GM19467 (cell line): ENCODE measurements at regions not wholly inside any gene's neighbourhood (a gene's known extent, or its start where the extent isn't known, plus 50 kb on each side); places are given as distances from the start of the nearest gene placed in this dataset.

Experiments used
- ATAC-seq: cut with Tn5 transposase; IDR thresholded peaks from one replicate; pipeline ENCODE4 v1.9.1; 2021; ENCODE audit warnings: mild to moderate bottlenecking, moderate library complexity; ENCODE audit not compliant: unreplicated experiment

- ATAC-seq = no peak
These were observed 127.8 kb downstream of the INHBB start for GRCh38 chr2:120473522-120474271.

DNA sequence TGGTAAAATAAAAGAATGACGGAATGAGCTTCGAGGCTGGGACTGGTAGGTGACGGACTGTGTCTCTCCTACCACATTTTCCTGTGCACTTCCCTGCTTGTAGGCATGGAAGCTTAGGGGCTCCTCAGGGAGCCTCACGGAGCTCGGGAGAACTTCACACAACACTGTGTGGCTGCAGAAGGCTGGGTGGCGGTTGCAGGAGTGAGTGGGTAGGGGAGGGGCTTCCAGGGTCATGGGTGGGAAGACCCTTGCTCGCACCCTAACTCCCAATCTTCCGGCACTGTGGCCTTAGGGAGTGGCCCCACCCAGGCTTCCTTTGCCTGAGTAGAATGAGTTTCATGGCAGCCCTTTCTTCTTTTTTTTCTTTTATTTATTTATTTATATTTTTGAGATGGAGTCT is 128.6 kb downstream of the INHBB start:
- ATAC-seq = no peak

DNA sequence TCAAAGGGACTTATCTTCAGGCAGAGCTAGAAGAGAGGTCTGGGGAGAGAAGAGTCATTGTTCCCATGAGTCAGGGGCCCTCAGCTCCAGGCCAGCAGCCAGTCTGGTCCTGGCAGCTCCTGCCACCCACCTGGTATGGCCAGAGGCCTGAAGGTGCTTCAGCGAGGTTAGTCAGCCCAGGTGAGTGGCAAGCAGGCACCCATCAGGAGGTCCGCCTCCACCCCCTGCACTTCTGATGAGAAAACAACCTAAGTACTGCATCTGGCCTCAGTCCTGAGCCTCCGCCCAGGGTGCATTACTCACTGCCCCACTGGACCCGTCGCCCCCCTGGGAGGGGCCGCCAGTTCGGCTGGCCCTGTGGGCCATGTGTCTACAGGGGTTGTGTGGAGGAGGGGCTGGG is 130.2 kb downstream of the INHBB start:
- no peak for ATAC-seq

GRCh38 chr2:120477198-120477597 is 131.3 kb downstream of the INHBB start:
- no peak for ATAC-seq

- ATAC-seq = no peak
These were observed 132.0 kb downstream of the INHBB start for GRCh38 chr2:120477831-120478481.

- no peak for ATAC-seq
These were observed 134.5 kb downstream of the INHBB start for GRCh38 chr2:120480346-120480902.

GRCh38 chr2:120480903-120481445 is 135.0 kb downstream of the INHBB start:
- ATAC-seq = no peak

DNA sequence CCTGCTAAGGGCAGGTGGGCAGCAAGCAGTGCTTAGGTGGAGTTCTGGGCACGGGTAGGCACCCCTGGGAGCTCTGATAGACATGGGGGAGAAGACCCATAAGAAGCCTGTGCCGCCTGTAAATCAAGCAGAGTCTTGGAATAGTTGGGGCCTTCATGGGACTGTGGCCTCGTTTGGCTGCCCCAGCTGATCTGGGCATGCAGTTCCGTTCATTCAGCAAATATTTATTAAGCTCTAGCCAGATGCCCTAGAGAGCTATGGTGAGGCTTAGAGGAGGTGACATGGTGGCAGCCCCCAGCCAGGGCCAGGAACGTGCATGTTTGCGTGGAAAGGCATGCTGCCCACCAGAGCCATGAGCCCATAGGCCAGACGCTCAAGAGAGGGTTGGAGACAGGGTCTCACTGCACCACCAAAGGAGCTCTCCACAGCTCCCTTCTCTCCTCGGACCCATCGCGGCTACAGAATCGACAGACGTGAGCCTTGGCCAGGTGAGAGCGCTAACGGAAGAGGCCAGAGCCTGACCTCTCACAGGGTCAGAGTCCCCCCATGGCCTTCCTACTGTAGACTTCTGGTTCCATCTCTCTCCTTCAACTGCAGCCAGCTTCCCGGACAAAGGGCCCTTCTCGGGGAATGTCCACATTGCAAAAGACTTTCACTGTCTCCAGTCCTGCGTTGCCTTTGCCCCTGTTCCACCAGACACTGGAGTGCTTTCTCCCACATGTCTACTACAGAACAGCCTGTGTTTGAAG is 135.7 kb downstream of the INHBB start:
- no peak for ATAC-seq

GRCh38 chr2:120482334-120482733 is 136.4 kb downstream of the INHBB start:
- ATAC-seq = no peak

- no peak for ATAC-seq
These were observed 137.4 kb downstream of the INHBB start for GRCh38 chr2:120483355-120483754.

GRCh38 chr2:120485096-120485495 is 139.2 kb downstream of the INHBB start:
- ATAC-seq = no peak

GRCh38 chr2:120486441-120486840 is 140.5 kb downstream of the INHBB start:
- no peak for ATAC-seq

GRCh38 chr2:120486946-120487345 is 141.0 kb downstream of the INHBB start:
- ATAC-seq = no peak

- ATAC-seq = no peak
These were observed 142.6 kb downstream of the INHBB start for GRCh38 chr2:120488531-120488930.

- no peak for ATAC-seq
These were observed 143.1 kb downstream of the INHBB start for GRCh38 chr2:120489023-120489422.

- ATAC-seq = no peak
These were observed 144.3 kb downstream of the INHBB start for GRCh38 chr2:120490091-120490798.

DNA sequence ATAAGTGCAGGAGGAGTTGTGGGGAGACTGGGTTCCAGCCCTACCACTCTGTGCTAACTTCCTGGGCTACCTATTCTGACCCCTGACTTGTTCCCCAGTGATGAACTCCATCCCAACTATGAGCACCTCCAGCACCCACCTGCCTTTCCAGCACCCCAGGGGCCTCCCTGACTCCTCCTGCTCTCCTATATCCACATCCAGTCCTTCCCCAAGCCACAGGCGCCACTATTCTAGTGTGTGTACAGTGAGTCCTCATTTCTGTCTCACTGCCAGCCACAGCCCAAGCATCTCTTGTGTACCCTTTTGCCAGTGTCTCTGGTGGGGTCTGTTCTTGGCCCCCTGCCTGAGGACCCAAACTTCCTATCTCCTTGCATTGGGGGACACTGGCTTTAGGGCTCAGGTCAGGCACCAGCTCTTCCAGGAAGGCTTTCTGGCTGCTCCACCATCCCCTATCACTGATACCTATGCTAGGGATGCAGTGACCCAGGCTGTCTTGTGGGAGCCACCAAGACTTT is 145.2 kb downstream of the INHBB start:
- ATAC-seq = no peak

DNA sequence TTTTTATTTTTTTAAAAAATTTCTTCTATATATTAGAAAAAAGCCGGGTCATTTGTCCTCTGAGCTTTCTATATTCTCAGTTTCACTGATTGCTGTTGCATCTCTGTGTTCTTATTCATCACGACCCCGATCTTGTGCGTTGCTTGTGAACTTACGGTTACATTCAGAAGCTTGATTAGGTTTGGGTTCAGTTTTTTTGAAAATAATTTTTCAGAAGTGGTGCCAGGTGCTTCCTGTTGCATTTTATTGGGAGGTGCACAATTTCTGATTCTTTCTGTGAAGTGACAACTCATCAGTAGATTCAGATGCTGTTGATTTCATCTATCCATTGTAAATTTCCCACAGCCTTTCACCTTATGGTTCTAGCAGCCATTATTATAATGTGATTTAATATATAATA is 147.3 kb downstream of the INHBB start:
- ATAC-seq = no peak

DNA sequence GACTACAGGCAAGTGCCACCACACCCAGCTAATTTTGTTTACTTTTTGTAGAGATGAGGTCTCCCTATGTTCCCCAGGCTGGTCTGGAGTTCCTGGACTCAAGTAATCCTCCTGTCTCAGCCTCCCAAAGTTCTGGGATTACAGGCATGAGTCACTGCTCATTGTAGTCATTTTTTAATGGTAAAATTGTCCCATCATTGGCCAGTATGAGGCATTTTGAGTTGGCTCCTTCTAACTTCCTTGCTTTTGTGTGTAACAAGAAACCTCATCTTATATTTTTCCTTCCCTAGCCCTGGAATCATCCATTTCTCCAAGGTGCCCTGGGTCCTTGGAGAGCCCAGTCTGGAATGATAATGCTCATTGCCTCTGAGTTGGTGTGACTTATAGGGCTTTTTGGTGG is 148.5 kb downstream of the INHBB start:
- ATAC-seq = no peak

- no peak for ATAC-seq
These were observed 149.7 kb downstream of the INHBB start for GRCh38 chr2:120495586-120495985.
